ENCODE measurements at regions not wholly inside any gene's neighbourhood (a gene's known extent, or its start where the extent isn't known, plus 50 kb on each side); places are given as distances from the start of the nearest gene placed in this dataset.
"Not testable (repeated sequence)": the region's sequence is repeated elsewhere in the genome, so short reads cannot be mapped to it uniquely, and the experiment has no call there.

GRCh38 chr18:73544032-73544431, 603.6 kb downstream of the FBXO15 start:
- DNase-seq (ENCODE audit: low read depth in 3 of 3) = no peak

DNA sequence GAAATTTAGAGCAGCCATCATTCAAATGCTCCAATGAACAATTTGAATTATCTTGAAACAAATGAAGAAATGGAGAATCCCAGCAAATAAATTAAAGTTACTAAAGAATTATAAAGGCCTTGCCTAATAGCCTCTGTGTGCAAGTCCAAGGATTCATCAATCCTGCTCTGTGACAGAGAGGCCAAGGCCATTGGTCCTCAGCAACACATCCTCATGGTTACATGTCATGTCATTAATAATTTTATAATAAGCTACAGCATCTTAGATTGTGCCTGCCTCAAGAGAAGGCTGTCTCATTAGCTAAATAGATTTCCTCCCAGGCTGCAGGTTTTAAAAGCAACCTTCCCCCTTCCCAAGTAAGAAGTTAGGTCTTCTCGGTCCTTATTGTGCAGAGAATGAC, 611.6 kb downstream of the FBXO15 start:
- no peak for DNase-seq (ENCODE audit: low read depth in 3 of 3)

DNA sequence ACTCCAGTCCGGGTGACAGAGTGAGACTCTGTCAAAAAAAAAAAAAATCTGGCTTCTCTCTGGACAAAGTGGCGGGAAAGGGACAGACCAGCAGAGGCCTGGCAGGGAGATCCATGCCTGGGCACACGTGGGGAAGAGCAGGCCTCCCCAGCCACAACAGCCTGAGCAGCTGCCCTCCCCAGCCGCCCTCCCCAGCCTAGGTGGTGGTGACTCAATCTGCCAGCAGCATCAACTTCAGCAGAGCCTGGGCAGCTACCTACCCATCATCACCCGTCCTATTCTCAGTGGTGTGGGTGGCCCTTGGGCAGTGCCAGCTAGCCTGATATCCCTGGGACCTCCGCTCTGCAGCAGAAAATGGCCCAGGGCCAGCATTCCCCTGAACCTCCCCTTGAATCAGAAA, 612.4 kb downstream of the FBXO15 start:
- no peak for DNase-seq (ENCODE audit: low read depth in 3 of 3)

- DNase-seq (ENCODE audit: low read depth in 3 of 3) = no peak
Measured at GRCh38 chr18:73531601-73532000, 616.0 kb downstream of the FBXO15 start.

DNA sequence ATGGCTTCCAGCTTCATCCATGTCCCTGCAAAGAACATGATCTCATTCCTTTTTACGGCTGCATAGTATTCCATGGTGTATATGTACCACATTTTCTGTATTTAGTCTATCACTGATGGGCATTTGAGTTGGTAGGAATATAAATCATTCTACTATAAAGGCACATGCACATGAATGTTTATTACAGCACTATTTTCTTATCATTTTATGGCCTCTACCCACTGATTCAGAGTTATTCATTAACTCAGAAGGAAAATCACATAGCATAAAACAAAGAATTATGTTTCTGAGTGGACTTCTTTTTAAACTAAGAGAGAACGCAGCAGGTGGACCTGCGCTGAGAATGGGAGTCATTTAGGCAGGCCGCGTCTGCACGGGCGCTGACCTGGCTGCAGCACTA, 619.6 kb downstream of the FBXO15 start:
- DNase-seq (ENCODE audit: low read depth in 3 of 3) = no peak

DNA sequence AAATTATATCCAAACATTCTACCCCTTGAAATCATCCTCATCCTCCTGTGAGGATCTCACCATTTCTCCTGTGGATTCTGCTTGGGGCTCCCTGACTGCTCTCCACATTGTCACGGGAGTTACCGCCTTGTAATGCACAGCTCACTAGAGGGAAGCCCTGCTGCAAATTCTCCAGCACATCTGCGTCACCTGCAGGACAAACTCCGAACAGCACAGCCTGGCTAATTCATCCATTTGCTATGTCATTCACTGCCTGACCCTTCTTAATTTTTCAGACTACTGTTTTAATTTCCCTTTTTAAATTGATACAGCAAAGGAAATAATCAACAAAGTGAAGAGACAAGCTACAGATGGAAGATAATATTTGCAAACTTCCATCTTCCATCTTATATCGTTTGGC, 627.4 kb downstream of the FBXO15 start:
- DNase-seq (ENCODE audit: low read depth in 3 of 3) = no peak

DNA sequence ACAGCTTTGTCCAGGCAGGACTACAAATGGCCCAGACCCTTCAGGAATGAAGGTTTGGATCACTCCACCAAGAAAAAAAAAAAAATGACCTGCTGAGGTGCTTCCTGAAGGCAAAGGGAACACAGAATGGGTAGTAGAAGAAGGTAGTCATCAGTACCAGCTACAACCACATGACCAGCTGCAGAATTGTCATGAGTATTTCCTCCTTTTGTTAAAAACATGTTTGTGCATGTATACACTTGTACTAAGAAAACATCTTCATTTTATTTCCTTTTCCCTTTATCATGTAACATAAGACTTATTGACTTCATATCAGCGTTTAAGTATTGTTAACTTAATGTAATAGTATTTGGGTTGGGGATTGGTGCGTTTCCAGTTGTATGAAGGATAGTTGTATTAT, 631.6 kb downstream of the FBXO15 start:
- DNase-seq (ENCODE audit: low read depth in 3 of 3) = not testable (repeated sequence)

DNA sequence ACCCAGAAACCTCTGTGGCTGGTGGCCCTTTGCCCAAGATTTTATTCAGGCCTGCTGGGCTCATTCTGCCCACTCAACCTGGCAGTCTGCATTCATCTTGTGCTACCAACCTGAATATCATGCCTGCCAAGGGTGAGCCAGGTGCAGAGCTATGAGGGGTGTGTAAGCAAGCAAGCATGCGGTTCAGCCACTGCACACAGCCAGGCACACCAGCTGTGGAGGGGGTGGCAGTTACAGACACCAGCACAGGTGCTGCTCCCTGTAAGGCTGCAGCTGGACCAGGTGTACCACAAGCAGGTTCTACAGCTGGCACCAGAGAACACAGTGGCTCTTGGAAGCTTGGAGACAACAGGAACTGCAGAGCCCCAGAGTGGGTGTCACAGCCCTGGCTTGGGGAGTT, 633.2 kb downstream of the FBXO15 start:
- no peak for DNase-seq (ENCODE audit: low read depth in 3 of 3)

- DNase-seq (ENCODE audit: low read depth in 3 of 3) = no peak
Measured at GRCh38 chr18:73511771-73512503, 635.7 kb downstream of the FBXO15 start.

DNA sequence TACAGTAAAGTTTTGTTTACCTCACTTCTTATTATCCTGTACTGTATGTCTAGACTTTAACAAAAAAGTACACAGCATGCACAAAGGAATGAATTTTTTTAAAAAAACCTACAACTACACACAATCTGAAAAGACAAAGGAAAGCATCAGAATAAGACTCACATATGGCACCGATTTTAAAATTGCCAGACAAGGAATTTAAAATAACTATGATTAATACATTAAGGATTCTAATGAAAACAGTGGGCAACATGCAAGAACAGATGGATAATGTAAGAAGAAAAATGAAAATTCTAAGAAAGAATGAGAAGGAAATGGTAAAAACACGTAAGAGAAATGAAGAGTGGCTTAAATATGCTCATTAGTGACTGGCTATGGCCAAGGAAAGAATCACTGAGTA, 638.2 kb downstream of the FBXO15 start:
- DNase-seq (ENCODE audit: low read depth in 3 of 3) = no peak

DNA sequence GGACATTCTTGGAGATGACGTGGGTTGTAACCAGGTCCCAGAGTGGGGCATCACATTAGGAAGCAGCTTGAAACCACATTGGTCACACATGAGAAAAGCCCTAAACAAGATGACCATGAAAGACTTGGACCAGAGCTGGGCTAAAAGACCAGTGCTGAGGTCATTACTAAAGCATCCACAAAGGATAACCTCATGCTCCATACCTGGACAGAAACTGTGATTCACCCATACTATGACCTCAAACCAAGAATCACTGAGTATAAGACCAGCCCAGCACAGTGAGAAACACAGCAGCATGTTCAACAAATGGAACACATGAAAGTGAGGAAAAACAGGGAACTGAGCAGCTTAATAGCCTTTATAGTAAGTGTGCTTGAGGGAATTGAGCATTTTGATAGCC, 635.5 kb upstream of the NETO1 start:
- no peak for DNase-seq (ENCODE audit: low read depth in 3 of 3)

- DNase-seq (ENCODE audit: low read depth in 3 of 3) = no peak
Measured at GRCh38 chr18:73487966-73488365, 620.2 kb upstream of the NETO1 start.

DNA sequence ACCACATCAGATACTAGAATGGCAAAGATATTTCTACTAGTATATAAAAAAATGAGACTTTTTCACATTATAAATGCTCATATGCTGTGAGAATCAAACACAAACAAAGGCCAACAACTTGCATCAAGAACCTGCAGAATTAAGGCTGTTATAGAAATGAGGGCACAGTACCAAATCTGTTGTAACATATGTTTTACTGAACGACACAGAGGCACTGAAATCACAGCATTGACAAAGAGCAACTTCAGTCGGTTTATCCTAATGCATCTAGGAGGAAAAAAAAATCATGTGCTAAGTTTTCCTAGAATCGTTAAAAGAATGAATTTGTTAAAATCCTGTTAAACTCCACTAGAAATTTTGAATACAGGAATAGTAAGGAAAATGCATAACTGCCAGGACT, 617.4 kb upstream of the NETO1 start:
- DNase-seq (ENCODE audit: low read depth in 3 of 3) = no peak

DNA sequence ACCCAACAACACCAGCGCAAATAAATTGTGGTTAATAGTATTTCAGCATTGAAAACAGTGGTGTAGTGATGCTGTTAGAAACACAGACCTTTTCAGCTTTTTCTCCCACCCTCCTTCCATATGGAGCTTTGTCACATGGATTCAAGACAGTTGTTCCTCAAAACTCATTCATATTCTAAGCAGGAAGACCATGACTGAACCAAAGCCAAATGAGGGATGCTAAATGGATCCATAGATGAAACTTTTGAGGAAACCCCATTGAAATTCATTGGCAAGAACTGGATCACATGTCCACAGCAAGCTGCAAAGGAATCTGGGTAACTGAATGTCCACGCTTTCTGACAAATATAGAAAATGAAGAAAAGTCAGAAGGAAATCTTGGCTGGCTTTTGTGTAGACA, 615.1 kb upstream of the NETO1 start:
- no peak for DNase-seq (ENCODE audit: low read depth in 3 of 3)

- DNase-seq (ENCODE audit: low read depth in 3 of 3) = no peak
Measured at GRCh38 chr18:73479477-73479876, 611.7 kb upstream of the NETO1 start.

DNA sequence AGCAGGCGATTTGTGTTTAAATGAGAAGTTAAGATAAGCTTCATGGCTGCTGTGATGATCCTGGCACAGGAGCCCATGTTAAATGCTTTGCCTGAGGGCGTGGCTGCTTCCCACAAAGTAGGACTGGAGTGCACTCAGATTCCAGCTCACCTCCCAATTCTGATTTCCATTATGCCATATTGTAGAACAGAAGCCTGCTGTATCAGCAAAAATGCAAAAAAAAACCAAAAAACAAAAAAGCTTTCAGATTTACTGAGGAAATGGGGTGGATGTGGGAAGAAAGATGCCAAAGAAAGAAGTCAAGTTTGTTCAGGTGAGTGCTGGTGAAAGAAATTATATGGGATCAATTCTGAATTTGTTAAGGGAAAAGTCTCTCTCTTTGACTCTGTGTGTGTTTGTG, 610.4 kb upstream of the NETO1 start:
- no peak for DNase-seq (ENCODE audit: low read depth in 3 of 3)

- DNase-seq (ENCODE audit: low read depth in 3 of 3) = no peak
Measured at GRCh38 chr18:73476031-73476430, 608.2 kb upstream of the NETO1 start.

DNA sequence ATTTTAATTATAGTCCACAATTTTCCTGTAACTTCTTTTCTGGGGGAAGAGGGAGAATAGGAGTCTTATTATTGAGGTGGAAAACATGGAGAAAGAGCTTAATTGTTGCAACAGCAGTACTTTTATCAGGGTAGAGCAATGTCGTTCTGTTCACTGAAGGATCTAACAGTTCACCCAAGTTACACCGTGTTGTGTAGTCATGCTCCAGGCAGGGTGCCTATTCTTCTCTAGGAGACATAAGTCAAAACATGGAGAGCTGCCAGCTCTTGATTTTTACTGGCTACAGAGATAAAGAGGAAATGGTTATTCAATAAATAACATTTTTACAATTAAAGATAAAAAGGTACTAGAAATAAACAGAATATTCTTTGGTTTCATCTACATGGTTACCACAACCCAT, 594.3 kb upstream of the NETO1 start:
- no peak for DNase-seq (ENCODE audit: low read depth in 3 of 3)

GRCh38 chr18:73461780-73462059, 593.9 kb upstream of the NETO1 start:
- DNase-seq (ENCODE audit: low read depth in 3 of 3) = no peak

DNA sequence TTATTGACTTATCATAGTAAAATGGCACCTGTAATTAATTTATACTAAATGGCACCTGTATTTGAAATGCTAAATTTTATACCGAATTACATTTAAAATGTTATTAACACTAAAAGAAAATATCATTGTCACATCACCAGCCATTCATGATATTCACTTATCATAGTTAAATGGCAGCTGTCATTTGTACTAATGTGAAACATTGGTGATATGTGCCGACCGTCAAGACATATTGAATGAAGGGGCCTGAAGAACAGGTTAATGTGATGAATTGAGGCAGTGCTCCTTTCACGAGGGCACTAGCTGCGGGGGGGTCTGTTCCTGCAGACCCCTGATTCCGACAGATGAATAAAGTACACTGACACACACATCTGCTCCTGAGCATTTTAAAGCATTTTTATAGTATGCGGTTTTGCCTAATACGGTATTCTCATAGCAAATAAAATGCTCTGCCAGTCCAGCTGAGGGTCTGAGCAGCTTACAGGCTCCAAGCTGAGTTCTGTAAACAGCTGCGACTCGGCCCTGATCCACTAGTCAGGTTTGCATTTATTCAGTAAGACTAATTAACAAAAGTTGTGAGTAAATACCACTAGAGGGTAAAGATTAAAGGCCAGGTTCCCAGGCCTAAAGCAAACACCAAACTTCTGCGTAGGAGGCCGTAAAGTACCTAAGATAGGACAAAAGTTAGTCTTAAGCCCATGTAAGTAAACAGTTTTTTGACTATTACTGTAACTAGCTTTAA, 593.4 kb upstream of the NETO1 start:
- no peak for DNase-seq (ENCODE audit: low read depth in 3 of 3)

- no peak for DNase-seq (ENCODE audit: low read depth in 3 of 3)
Measured at GRCh38 chr18:73458186-73458964, 590.6 kb upstream of the NETO1 start.

GRCh38 chr18:73456643-73457042, 588.9 kb upstream of the NETO1 start:
- no peak for DNase-seq (ENCODE audit: low read depth in 3 of 3)

- DNase-seq (ENCODE audit: low read depth in 3 of 3) = no peak
Measured at GRCh38 chr18:73452866-73453265, 585.1 kb upstream of the NETO1 start.

Measured in stimulated activated CD4-positive, alpha-beta T cell treated with anti-CD3 and anti-CD28 coated beads, TNF-alpha, amount 100 ng/mL, for 48 hours (primary cell).